ENCODE measurements at regions not wholly inside any gene's neighbourhood (a gene's known extent, or its start where the extent isn't known, plus 50 kb on each side); places are given as distances from the start of the nearest gene placed in this dataset.

DNA sequence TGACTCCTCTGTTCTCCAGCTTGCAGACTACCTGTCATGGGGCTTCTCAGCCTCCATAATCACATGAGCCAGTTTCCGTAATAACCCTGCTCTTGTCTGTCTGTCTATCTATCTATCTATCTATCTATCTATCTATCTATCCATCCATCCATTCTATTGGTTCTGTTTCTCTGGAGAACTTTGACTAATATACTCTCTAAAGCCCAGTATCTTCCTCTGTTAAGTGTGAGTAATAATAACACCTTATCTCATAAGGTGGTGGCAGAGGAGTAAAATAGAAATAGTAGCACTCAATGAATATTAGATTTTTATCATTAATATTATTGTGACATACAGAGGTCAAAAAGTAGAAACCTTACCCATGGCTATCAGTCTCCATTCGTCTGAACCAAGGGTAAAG is 177.9 kb upstream of the PGRMC2 start:
- TF ChIP-seq EZH2 (IDR thresholded peaks at IDR 0.05; ENCODE audit: borderline replicate concordance, insufficient read depth, low read depth, low read length, poor library complexity, severe bottlenecking): no peak
- TF ChIP-seq, protein P1, sequence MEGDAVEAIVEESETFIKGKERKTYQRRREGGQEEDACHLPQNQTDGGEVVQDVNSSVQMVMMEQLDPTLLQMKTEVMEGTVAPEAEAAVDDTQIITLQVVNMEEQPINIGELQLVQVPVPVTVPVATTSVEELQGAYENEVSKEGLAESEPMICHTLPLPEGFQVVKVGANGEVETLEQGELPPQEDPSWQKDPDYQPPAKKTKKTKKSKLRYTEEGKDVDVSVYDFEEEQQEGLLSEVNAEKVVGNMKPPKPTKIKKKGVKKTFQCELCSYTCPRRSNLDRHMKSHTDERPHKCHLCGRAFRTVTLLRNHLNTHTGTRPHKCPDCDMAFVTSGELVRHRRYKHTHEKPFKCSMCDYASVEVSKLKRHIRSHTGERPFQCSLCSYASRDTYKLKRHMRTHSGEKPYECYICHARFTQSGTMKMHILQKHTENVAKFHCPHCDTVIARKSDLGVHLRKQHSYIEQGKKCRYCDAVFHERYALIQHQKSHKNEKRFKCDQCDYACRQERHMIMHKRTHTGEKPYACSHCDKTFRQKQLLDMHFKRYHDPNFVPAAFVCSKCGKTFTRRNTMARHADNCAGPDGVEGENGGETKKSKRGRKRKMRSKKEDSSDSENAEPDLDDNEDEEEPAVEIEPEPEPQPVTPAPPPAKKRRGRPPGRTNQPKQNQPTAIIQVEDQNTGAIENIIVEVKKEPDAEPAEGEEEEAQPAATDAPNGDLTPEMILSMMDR (IDR thresholded peaks at IDR 0.05): no peak
